GM21367 (cell line): ENCODE measurements at regions not wholly inside any gene's neighbourhood (a gene's known extent, or its start where the extent isn't known, plus 50 kb on each side); places are given as distances from the start of the nearest gene placed in this dataset.
"Not testable (repeated sequence)": the region's sequence is repeated elsewhere in the genome, so short reads cannot be mapped to it uniquely, and the experiment has no call there.

ENCODE experiments used
- ATAC-seq: cut with Tn5 transposase; IDR thresholded peaks from one replicate; pipeline ENCODE4 v1.9.1; 2021; ENCODE audit not compliant: unreplicated experiment

DNA sequence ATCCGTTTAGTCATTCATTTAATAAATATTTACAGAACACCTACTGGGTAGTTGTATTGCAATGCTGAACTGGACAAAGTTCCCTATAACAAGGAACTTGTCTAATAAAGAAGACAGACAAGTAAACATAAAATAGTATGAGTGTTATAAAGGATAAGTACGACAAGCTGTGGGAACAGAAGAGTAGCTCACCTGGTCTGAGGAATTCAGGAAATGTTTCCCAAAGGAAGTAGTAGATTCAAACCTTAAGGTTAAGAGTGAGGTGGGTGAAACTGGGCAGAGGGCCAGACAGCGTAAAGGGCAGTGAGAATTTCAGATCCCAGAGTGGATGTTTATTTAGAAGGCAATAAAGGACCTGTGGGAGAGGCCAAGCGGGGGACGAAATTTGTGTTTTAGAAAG, 72.3 kb upstream of the CD2AP start:
- ATAC-seq = no peak

DNA sequence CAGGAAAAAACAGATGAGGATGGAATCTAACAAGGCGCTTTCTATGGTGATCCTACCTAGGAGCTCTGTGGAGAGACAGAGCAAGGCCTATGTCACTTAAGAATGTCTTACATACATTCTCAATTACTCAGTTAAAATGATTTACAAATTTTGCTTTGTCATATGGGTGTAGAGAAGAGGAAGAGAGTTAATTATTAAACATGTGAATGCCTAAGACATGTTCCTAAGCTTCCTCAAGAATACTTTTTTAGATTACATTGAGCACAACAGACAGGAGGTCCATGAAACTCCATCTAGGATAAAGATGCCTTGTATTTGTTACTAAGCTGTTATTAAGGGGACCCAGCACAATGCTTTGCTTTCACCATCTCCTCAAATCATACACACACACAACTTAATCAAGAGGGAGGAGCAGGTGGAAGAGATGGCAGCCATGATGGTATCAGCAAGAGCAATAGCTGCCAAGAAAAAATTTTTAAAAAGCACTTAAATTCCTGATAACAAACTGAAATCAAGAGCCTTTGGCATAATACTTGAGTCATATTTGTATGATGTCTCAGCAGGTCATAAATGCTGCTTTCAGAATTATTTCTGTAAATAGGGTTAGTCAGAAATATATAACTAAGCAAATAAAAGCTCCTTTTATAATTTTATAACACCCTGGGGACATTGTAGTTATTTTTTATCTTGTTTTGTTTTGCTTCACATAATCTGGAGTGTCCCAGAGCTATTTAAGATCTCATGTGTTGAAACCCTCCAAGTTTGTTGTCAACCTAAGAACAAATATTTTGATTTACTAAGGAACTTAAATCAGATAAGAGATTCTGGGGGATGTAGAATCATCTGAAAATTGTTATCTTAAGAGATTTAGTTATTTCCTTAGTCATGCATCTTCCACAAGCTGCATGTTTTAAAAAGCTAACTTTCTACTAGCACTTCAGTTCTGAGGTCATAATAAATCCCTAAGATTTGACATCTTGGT, 70.0 kb upstream of the CD2AP start:
- no peak for ATAC-seq

DNA sequence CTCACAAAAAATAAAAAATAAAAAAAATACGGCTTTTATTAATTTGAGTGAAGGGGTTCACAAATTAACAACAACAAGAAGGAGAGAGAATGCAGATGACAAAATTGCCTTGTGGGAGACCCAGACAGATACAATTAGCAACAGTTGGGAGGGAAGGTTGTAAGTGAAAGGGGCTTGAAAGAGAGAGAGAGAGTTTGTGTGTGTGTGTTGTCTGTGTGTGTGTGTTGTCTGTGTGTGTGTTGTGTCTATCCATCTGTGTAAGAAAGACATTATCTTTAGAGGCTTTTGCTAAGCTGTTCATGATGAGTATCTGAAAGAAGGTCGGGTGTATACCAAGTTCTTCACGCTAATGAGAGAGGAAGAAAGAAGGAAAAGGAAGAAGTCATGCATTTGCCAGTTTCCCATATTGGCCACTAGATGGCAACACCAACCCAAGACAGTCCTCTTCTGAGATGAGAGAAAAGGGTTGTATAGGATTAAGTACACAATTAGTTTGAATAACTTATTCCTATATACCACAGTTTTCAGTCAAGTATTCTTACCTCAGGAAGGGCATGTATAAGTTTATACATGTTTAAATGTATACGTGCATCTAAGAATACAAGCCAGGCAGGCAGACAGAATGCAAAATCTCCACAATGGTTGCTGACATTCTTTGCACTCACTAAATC, 63.7 kb upstream of the CD2AP start:
- peak; percentile 73 for ATAC-seq

- ATAC-seq = peak; percentile 59
Measured at GRCh38 chr6:47414423-47415167, 63.0 kb upstream of the CD2AP start.

- ATAC-seq = no peak
Measured at GRCh38 chr6:47416396-47417345, 60.9 kb upstream of the CD2AP start.

- no peak for ATAC-seq
Measured at GRCh38 chr6:47419621-47420020, 58.0 kb upstream of the CD2AP start.

- no peak for ATAC-seq
Measured at GRCh38 chr6:47420394-47421371, 56.9 kb upstream of the CD2AP start.

DNA sequence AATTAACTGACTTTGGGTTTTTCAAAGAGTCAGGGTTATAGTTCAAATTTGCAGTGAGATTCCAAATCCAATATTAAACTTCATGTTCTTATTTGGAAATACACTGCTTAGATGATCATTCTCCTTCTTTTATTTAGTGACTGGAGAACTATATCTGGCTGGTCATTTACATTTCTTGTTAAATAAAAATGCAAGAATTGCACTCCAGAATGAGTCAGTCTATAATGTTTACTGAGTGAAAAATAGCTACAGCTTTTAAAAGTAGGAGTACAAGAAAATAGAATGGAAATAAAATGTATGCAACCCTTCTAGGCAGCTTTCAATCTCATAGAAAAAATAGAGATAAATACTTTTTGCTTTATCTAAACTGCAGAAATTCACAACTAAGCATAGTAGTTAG, 54.5 kb upstream of the CD2AP start:
- no peak for ATAC-seq

DNA sequence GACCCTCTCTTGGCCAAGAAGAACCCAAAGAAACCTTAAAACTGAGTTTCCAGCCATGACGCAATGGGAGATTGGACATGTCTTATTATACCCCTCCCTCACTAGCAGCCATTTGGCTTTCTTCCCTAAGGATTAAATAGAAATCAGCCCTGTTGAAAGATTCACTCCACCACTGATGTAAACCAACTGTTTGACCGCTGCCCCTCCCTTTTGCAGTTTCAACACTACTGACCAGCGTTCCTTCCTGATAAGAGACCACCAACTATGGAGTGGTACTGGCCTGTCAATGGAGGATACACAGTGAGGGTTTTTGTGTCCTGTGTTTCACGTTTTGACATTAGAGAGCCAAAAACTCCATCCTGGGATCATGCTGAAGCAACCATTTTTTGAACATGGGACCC, 53.2 kb upstream of the CD2AP start:
- no peak for ATAC-seq

DNA sequence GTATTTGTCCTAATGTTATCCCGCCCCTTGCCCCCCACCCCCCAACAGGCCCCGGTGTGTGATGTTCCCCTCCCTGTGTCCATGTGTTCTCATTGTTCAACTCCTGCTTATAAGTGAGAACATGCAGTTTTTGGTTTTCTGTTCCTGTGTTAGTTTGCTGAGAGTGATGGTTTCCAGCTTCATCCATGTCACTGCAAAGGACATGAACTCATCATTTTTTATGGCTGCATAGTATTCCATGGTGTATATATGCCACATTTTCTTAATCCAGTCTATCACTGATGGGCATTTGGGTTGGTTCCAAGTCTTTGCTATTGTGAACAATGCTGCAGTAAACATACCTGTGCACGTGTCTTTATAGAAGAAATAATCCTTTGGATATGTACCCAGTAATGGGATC, 51.9 kb upstream of the CD2AP start:
- not testable (repeated sequence) for ATAC-seq

DNA sequence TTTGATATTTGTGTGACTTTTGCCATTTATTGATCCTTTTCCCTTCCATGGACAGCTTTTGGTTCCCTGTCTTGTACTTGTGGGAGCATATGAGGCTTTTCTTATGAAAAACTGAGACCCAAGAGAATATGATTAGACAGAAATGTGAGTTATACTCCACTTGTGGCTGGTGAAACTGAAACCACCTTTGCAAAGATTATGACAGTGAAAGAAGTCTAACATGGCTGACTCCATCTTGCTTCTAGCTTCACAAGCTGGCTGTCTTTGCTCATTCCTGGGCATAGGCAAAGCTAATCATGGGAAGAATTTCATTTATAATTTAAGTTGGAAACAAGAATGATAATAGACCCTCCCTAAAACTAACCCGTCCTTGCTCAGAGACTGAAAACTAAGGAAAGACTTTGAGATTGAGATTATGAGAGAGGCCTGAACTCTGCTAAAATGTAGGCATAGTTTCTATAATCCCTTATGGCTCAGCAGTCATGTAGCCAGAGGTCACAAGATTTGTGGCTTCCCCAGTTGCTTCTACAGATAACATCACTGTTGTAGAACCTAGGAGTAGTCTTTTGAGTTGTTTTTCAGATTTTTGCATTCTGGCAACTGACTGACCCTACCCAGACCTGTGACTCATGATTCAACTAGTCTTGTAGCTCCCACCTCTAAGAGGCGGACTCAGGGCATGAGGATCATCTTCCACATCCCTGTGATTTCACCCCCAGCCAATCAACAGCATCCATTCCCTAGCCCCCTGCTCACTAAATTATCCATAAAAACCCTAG, 50.9 kb upstream of the CD2AP start:
- ATAC-seq = no peak

DNA sequence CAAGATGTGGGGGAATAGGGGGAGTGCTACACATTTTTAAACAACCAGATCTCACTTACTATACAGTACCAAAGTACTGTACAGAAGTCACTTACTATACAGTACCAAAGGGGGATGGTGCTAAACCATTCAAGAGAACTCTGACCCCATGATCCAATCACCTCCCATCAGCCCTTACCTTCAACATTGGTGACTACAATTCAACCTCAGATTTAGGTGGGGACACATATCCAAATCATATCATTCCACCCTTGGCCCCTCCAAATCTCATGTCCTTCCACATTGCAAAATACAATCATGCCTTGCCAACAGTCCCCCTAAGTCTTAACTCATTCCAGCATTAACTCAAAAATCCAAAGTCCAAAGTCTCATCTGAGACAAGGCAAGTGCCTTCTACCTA, 49.9 kb upstream of the CD2AP start:
- no peak for ATAC-seq
